ENCODE measurements at regions not wholly inside any gene's neighbourhood (a gene's known extent, or its start where the extent isn't known, plus 50 kb on each side); places are given as distances from the start of the nearest gene placed in this dataset.
A peak's percentile ranks its signal among the peaks of the same experiment; 100 is the strongest.

- Histone ChIP-seq H3K36me3 (ENCODE audit: control insufficient read depth, insufficient read depth, low read length) (no peaks in the 10 kb centered on the region), H3K4me3 (ENCODE audit: low read depth, low read length) (no peak overlapping the region), H3K27me3 (ENCODE audit: control insufficient read depth, insufficient read depth, low read length) (no peaks in the 10 kb centered on the region)
- no peak for TF ChIP-seq CTCF (IDR thresholded peaks at IDR 0.05; ENCODE audit: insufficient read depth, low read length, severe bottlenecking)
- FAIRE-seq (peak; percentile 99), DNase-seq (ENCODE audit: low read depth) (peak; percentile 99)
These were observed 135.0 kb upstream of the MAN1A1 start for GRCh38 chr6:119484598-119484997.

DNA sequence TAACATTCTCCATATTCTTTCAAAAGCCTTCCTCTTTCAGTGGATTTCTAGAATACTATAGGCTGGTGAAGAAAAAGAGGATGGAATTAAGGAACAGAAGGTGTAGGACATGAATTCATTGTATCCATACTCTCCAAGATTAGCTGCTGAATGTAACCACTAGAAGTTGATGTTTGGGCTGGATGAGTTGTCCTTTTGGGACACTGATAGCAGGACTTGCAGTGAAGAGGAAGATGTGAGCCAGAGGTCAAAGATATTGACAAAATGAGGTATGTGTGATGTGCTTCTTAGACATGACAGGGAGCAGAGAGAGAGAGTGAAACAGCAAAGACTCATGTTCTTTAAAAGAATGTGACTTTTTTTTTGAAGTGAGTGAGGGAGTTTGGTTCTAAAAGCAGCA, 134.3 kb upstream of the MAN1A1 start:
- DNase-seq (ENCODE audit: low read depth) (no peak), FAIRE-seq (no peak)
- Histone ChIP-seq H3K27me3 (ENCODE audit: control insufficient read depth, insufficient read depth, low read length) (no peaks in the 10 kb centered on the region), H3K4me3 (ENCODE audit: low read depth, low read length) (no peak overlapping the region), H3K36me3 (ENCODE audit: control insufficient read depth, insufficient read depth, low read length) (no peaks in the 10 kb centered on the region)
- no peak for TF ChIP-seq CTCF (IDR thresholded peaks at IDR 0.05; ENCODE audit: insufficient read depth, low read length, severe bottlenecking)

DNA sequence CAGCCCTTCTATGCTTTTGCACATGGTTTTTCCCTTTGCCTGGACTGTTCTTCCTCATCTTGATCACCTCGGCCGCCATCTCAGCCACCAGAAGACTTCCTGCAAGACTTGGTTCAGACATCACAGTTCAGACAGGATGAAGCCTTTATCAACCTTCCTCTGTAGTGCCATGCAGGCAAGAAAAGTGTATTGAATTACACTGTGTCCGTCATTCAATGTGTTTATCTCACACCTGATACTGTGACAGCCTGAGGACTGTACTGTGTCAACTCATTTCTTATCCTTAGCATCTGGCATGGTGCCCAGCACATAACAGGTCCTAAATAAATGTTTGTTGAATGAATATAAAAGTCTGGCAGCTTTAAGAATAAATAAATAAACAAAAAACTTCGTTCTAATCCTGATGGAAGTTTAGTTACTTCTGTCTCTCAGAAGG, 133.3 kb upstream of the MAN1A1 start:
- Histone ChIP-seq H3K4me3 (ENCODE audit: low read depth, low read length) (no peak overlapping the region), H3K36me3 (ENCODE audit: control insufficient read depth, insufficient read depth, low read length) (no peaks in the 10 kb centered on the region), H3K27me3 (ENCODE audit: control insufficient read depth, insufficient read depth, low read length) (no peaks in the 10 kb centered on the region)
- no peak for FAIRE-seq
- no peak for DNase-seq (ENCODE audit: low read depth)
- no peak for TF ChIP-seq CTCF (IDR thresholded peaks at IDR 0.05; ENCODE audit: insufficient read depth, low read length, severe bottlenecking)

DNA sequence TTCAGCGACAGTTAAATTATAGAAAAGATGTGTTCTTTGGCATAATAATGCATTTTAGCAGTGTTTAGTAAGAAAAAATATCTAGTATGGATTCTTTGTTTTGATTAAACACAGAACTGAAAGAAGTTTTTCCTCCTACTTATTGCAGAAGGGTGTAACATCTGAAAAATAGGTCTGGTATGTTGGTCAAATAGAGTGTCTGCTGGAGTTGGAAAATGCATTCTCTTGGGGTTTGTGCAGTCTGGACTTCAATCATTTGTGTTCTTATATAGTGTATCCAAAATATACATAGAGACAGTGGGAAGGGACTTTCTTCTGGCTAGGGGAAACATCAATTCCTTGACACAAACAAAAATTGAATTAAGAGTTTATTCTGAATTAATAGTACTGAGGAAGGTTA, 132.4 kb upstream of the MAN1A1 start:
- DNase-seq (ENCODE audit: low read depth), result no peak
- no peaks in the 10 kb centered on the region for H3K27me3 ChIP-seq (ENCODE audit: control insufficient read depth, insufficient read depth, low read length)
- H3K4me3 ChIP-seq (ENCODE audit: low read depth, low read length), result no peak overlapping the region
- TF ChIP-seq CTCF (IDR thresholded peaks at IDR 0.05; ENCODE audit: insufficient read depth, low read length, severe bottlenecking), result no peak
- no peak for FAIRE-seq
- no peaks in the 10 kb centered on the region for H3K36me3 ChIP-seq (ENCODE audit: control insufficient read depth, insufficient read depth, low read length)

GRCh38 chr6:119480961-119481497, 131.5 kb upstream of the MAN1A1 start:
- no peaks in the 10 kb centered on the region for H3K36me3 ChIP-seq (ENCODE audit: control insufficient read depth, insufficient read depth, low read length)
- TF ChIP-seq CTCF (IDR thresholded peaks at IDR 0.05; ENCODE audit: insufficient read depth, low read length, severe bottlenecking), result no peak
- no peak for FAIRE-seq
- no peaks in the 10 kb centered on the region for H3K27me3 ChIP-seq (ENCODE audit: control insufficient read depth, insufficient read depth, low read length)
- H3K4me3 ChIP-seq (ENCODE audit: low read depth, low read length), result no peak overlapping the region
- DNase-seq (ENCODE audit: low read depth), result no peak

All from bronchial epithelial cell (primary cell).